ENCODE measurements at regions not wholly inside any gene's neighbourhood (a gene's known extent, or its start where the extent isn't known, plus 50 kb on each side); places are given as distances from the start of the nearest gene placed in this dataset.

DNA sequence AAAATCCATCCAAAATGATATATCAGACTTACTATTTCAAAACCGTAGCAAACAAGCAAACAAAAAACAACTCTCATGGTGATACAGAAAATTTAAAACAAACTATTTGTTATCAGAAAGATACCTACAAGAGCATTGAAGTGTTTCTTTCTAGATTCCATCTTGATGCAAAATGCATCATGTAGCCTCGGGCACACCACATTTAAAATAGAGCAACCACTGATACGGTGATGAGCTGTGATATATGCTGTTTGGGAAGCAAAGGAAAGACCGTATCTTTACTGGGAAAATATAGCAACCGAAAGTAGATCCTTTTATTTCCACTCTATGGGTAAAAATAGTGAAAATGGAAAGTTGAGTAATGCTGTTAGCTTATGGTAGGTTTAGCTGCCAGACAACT, 892.0 kb downstream of the GATA3 start:
- no peak for DNase-seq (ENCODE audit: low read depth in 2 of 2, low spot score in 1 of 2)

DNA sequence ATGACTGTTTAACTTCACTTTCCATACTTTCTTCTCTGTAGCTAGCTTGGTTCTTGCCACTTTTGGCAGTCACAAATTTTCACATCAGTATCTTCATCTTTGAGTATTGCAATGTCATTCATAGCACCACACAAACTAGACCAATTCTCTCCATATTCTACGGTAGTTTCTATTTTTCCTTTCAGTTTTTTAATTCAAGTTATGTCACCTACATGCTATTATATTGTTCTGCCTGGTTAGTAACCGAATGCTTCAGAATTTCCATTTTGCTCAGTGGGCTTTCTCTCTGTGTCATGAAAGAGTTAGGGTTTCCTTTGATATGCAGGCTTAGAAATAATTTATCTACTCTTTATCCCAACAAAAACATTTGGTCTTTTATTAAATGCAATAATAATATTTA, 896.5 kb downstream of the GATA3 start:
- DNase-seq (ENCODE audit: low read depth in 2 of 2, low spot score in 1 of 2): no peak

DNA sequence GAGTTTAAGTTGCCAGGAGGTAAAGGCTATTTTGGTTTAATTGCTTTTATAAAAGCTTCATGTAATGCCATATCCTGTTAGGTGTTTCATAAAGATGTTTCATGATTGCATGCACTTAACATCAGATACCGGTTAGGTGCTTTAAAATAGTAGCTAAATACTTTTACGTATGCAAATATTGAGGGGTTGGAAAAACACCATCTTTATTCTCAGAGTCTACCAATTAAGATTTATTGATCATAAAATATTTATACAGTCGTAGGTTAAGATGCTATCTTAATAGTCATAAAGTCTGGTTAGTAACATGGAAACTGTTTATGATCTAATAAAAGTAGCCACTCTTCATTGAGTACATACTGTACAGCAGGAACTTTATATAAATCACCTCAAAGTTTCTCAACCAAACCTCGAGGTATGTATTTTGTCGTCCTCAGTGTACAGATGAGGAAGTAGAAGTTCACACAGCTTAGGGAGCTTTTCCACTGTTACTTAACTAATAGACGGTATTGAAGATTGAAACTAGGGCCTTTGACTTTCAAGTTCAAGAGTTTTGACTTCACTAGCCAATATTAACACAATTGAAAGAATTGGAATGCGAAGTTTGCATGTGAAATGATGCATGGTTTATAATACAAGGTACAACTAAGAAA, 897.1 kb downstream of the GATA3 start:
- no peak for DNase-seq (ENCODE audit: low read depth in 2 of 2, low spot score in 1 of 2)

DNA sequence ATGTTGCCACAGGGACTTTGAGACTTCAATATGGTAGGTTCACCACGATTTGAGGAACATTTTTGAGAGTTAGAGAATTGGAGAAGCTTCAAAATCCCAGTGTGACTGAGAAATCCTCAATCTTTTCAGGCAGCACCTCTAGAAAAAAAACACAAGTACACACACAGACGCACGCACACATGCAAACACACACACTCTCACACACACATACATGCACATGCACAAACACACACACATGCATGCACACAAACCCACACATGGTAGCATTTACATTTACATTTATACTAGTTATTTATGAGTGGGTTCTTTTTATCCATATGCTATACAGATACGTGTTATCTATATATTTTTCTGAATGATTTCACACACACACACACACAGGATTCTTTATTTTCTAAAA, 901.9 kb downstream of the GATA3 start:
- no peak for DNase-seq (ENCODE audit: low read depth in 2 of 2, low spot score in 1 of 2)

DNA sequence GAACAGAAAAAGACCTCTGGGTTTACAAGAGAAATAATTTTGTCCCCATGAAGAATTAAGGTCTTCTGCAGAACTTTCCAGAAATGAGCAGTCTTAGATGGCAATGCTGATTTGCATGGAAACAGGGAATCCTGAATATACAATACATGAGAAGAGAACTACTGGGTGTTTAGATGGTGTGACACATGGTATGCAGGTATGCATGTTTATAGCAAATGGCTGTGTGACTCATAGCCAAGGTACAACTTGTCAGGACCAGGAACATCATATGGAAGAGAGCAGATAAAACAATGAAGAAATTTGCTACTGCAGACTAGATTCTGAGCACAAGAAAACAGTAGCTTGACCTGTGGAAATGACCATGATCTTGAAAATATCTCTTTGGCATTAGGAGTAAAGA, 907.8 kb downstream of the GATA3 start:
- no peak for DNase-seq (ENCODE audit: low read depth in 2 of 2, low spot score in 1 of 2)

DNA sequence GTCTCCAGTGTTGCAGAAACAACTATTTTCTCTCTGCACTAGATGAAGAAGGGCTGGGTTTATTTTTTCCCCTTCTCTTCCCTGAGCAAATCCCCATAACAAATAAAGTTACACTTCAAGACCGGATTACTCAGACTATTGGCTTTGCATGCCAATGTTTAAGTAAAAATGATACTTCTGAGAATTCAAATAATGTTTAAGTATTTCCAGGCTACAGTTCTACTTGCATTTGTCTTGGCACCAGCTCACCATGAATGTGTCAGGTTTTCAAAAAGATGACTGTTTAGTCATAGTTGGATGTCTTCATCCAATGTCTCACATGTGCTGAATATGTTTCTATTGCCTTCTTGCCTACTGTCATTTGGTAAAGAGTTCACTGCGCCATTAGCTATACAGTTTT, 912.6 kb downstream of the GATA3 start:
- DNase-seq (ENCODE audit: low read depth in 2 of 2, low spot score in 1 of 2): no peak

DNA sequence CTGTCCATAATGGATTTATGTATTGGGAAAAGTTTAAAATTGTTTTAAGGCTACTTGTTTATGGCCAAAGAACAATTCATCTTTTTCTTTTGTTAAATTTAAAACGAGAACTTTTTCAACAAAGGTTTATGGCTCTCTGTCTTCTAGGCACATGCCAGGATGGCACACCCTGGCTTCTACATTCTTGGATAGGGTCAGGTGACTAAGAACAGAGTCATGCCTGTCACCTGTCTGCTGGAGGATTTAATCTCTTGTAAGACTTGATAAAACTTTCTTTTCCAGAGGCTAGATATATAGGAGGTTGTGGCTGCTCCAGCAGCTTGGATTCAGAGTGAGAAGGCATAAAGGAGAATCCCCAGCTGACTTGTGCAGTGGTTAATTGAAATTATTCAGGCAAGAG, 915.4 kb downstream of the GATA3 start:
- no peak for DNase-seq (ENCODE audit: low read depth in 2 of 2, low spot score in 1 of 2)

DNA sequence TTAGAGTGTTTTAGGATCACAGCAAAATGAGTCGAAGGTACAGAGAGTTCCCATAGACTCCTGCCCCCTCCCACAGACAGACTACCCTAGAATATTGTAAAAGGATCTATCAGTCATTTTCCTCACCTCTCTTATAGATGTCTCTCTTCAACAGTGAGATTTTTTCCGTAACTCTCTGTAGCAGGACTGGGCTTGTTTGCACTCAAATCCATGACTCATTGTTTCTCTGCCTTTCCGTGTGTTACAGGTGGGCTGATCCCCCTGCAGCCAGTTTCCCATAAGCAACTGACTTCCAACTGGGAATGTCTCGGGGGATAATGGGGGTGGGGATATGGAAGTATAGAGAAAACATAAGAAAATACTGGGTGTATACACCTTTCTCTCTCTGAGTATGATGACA, 921.0 kb downstream of the GATA3 start:
- DNase-seq (ENCODE audit: low read depth in 2 of 2, low spot score in 1 of 2): no peak

DNA sequence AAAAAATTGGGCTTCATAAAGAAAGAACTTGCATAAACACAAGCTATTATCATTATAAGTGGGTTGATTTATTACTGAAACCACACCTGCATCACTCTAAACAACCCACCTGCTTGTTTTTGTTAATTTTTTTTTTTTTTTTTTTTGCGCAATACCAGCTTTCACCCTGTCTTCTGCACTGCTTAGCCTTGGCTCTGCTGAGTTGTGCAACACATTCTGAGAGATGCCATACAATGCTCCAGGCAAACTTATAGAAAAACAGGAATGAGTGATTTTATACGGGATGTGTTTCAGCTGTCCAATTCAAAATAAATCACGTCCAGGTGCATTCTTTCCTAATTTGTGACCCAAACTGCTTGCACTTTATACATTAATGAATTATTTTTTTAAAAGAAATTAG, 923.6 kb downstream of the GATA3 start:
- DNase-seq (ENCODE audit: low read depth in 2 of 2, low spot score in 1 of 2): no peak

DNA sequence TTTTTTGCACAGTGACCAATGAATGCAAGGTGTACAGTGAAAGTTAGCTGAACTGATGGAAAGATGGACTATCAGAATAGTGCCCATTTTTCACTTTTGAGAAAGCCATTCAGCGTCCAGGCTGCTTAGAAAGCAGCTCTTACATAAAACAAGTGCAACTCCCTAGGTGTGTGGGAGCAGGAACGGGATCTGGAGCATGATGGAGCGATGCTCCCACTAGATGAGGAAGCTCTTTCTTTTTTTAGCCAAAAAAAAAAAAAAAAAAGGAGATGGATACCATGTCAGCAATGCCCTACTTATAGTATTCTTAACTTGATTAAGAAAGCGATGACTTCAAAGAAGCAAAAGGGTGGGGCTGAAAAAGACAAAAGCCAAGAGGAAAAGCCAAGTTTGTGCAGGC, 925.5 kb downstream of the GATA3 start:
- DNase-seq (ENCODE audit: low read depth in 2 of 2, low spot score in 1 of 2): no peak

DNA sequence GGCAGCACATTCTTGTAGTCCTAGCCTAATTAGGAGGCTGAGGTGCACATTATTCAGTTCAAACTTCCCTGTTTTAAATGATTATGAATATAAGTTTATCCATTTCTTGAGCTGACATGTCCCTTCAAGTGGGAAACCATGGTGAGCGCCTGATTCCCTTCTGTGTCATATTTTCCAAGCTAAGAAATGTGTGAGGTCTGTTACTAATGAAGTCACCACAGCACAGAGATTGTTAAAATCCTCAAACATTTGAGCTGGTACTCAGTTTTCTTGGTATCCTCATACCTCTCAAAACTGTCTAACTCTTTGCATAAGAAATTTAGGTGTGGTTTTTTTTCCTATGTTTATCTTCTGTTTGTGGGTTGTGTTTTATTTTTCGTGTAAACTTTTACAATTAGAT, 926.8 kb downstream of the GATA3 start:
- no peak for DNase-seq (ENCODE audit: low read depth in 2 of 2, low spot score in 1 of 2)

DNA sequence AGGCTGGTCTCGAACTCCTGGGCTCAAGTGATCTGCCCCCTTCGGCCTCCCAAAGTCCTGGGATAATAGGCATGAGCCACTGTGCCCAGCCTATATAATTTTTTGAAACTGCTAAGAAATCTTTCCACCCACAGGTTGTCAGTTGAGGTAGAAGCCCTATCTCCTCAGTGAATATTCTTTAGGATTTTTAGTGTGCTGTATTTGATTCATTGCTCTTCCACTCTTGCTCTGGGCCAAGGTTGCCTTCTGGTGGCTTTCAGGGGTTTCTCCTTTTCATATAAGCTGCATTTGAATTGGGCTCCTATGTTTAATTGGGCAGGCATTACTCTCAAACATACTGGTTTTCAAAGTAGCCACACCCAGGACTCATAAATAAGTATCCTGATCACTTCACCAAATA, 931.2 kb downstream of the GATA3 start:
- DNase-seq (ENCODE audit: low read depth in 2 of 2, low spot score in 1 of 2): no peak

DNA sequence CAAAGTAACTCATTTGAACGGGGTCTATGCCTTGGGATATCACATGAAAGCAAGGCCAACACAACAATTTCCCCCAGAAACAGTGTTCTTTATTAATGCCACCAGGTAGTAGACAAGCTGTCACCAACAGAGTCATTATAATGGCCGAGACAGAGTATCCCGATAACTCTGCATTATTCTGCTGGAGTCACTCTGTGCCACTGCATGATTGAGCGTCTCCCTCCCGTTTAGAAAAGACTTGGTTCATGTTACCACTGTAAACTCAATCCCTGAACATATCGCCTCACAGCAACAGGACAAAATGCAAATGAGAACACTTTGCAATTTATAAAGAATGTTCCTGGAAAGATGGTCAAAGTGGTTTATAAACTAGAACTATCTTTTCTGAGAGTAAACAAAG, 932.5 kb downstream of the GATA3 start:
- no peak for DNase-seq (ENCODE audit: low read depth in 2 of 2, low spot score in 1 of 2)

DNA sequence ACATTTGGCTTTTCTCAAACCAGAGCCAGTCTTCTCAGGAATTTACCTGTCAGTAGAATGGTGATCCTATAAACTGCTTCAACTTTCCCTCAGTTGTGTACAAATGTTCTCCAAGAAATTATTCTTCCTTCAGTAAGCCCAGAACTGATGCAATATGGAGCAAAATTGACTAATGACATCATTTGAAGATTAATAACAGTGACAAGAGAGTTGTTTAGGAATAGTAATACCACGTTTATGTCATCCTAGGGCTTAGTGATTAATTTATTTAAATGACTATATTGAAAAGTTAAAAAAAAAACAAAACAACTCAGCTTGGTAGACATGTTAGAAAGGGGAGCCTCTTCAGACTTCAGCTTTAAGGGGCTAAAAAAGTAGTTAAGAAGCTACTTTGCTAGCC, 933.2 kb downstream of the GATA3 start:
- DNase-seq (ENCODE audit: low read depth in 2 of 2, low spot score in 1 of 2): no peak

DNA sequence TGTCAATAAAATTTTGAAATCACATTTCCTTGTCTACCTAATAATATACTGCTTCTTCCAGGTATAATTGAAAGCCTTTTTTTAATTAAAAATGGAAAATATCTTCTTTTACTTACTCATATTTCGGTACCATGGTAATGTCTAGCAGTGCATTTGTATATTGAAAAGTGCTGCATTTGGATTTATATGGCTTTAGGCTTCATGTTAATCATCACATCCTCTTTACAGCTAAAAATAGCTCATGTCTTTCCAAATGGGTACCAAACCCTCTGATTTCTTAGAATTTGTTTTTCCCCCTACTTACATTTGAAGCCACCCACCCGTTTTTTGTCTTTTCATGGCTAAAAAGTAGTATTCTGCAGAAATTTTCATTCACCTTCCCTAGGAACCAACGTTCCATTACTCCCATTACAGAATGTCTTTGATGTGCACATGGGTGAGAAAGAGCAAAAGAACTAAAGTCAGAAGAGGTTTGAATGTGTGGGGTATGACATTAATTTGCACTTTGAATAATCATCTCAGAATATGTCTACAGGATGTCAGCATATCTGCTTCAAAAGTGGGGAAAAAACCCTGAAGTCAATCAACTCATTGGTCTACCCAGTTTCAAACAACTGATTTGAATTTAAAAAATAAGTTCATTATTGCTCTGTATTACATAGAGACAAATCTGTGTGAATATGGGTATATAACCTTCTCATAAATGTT, 935.9 kb downstream of the GATA3 start:
- no peak for DNase-seq (ENCODE audit: low read depth in 2 of 2, low spot score in 1 of 2)

DNA sequence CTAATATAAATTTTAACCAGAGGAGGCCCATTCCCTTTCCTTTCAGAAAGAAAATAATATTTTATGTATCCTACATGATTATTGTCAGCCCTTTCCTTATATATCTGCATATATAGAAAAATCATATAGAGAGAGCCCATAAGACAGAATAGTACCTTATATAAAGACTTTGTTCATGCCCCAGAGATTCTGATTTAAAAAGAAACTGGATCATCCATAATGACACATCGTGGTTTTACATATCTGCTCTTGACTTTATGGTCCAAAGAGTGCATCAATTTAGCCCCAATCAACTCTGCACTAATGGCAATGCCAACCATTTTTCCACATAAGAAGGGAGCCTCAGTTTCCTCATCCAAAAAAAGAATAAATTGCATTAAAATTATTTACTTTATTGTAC, 937.5 kb downstream of the GATA3 start:
- DNase-seq (ENCODE audit: low read depth in 2 of 2, low spot score in 1 of 2): no peak

DNA sequence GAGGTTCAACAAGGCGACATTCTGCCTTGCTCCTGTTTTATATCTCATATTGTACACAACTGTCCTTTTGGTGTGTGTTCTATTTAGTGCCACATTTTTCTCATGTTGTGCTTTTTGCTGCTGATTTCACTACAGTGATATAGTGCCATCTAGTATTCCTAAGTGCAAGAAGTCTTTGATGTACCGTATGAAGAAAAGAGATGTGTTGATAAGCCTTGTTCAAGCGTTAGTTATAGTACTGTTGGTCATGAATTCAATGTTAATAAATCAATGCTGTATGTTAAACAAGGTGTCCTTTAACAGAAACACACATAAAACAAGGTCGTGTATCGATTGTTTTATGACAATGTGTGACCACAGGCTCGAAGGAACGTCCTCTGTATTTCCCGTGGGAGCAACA, 939.4 kb downstream of the GATA3 start:
- DNase-seq (ENCODE audit: low read depth in 2 of 2, low spot score in 1 of 2): no peak

DNA sequence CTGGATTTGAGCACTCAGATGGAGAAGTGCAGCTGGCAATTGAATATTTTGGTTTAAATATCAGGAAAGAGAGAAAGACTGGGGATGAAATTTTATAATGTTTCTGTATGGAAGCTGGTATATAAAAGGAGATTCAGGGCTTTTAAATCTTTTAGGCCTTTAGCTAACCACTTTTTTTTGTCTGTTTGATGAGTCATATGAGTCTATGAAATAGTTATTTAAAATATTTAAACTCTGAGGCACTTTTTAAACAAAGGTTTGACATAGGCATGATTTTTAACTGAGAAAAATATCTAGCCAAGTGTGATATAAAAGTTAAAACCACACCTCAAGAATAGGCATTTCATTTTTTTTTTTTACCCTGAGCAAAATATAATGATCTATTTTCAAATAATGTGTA, 944.3 kb downstream of the GATA3 start:
- no peak for DNase-seq (ENCODE audit: low read depth in 2 of 2, low spot score in 1 of 2)

DNA sequence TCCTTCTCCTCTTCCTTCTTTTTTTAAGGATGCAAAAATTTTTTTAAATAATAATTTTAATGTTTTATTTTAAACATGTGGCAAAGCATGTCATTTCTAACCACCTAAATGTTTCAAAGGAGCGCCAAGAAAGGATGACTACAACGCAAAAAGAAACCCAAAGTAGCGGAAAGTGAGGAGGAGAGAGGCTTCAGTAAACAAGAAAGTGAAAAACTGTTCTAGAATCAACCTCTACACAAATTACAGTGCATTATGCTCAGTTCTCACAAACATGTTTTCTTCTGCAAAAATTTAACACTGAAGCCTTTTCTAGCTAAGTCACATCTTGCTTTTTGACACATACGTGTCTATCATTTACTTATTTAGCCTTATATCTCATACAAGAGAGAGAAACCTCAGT, 948.6 kb downstream of the GATA3 start:
- DNase-seq (ENCODE audit: low read depth in 2 of 2, low spot score in 1 of 2): no peak

DNA sequence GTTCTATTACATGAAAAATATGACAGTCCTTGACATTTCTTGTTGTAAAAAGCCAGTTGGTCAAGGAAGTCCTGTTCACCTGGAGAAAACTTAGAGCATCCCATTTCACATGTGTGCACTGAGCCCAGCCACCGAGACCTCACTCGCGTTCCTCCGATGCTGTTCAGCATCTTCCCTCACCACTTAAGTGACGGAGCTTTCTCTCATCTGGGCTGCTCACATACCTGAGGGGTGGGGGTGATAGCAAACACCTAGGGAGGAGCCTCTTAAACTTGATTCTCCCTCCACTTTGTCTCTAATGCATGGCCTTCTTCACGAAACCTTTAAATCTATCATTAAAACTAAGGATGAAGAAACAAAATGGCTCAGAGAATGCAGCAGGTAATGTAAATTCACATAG, 950.2 kb downstream of the GATA3 start:
- DNase-seq (ENCODE audit: low read depth in 2 of 2, low spot score in 1 of 2): no peak

DNA sequence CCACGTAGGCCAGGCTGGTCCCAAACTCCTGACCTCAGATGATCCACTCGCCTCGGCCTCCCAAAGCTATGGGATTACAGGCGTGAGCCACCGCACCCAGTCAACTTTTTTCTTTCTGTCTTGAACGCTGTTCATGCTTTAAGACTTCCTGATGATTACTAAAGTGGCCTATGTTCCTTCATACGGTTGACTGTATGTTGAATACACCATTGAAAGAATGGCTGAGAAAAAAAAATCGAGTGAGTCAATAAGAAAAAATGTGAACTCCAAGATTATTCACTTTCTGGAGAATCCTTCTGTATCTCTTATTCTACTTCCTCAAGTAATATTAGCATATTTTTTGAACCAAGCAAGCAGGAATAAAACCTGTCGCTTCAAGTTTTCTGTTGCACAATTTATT, 955.0 kb downstream of the GATA3 start:
- DNase-seq (ENCODE audit: low read depth in 2 of 2, low spot score in 1 of 2): no peak

DNA sequence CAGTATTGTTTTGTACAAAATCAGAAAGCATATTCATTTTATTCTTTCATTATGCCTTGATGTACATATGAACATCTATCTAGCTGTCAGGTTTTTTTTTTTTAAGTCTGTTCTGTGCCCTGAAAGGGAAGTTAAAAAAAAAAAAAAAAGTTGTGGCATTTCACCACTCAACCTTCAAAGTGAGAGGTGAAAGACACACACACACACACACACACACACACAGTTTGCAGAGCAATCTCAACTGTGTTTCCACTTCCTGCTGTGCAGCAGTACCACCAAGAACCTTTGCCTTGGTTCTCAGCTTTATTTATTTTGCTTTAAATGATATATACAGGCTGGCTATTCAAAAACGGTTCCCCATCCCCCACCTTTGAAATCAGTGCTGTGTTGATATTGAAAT, 955.6 kb downstream of the GATA3 start:
- peak in 1 of 2 donors; percentile 39 for DNase-seq (ENCODE audit: low read depth in 2 of 2, low spot score in 1 of 2)

DNA sequence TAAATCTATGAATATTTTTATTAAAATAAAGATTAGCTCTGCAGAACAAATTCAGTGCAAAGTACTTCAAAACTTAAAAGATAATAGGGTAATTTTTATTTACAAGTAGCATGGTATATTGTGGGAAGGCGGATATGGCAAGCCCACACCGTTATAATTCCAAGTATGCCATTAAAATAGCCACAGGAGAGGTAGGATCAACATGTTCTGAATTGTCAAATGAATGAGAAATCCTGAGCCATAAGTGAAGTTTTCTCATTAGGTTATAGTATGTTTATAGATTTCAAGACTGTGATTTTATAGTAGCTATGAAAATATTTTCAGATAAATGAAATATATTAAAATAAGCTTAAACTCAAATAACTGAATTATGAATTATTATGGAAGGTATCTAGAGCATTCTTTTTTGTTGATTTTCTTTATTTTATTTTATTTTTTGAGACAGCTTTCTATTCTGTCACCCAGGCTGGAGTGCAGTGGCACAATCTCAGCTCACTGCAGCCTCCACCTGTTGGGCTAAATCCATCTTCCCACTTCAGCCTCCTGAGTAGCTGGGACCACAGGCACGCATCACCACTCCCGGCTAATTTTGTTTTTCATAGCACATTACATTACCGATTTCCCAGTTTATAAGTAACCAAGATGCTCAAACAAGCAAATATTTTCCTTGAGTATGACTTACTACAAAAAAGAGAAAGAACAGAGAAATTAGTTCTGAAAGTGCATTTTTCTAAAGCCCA, 956.6 kb downstream of the GATA3 start:
- DNase-seq (ENCODE audit: low read depth in 2 of 2, low spot score in 1 of 2): no peak
